ENCODE measurements at regions not wholly inside any gene's neighbourhood (a gene's known extent, or its start where the extent isn't known, plus 50 kb on each side); places are given as distances from the start of the nearest gene placed in this dataset.
"Not testable (repeated sequence)": the region's sequence is repeated elsewhere in the genome, so short reads cannot be mapped to it uniquely, and the experiment has no call there.

GRCh38 chr2:87436007-87436406, 311.9 kb upstream of the PLGLB2 start:
- H3K4me3 ChIP-seq (ENCODE audit: low read depth, low read length): not testable (repeated sequence)

GRCh38 chr2:87437701-87438260, 310.1 kb upstream of the PLGLB2 start:
- not testable (repeated sequence) for H3K4me3 ChIP-seq (ENCODE audit: low read depth, low read length)

GRCh38 chr2:87438780-87439454, 309.0 kb upstream of the PLGLB2 start:
- H3K4me3 ChIP-seq (ENCODE audit: low read depth, low read length): not testable (repeated sequence)

- H3K4me3 ChIP-seq (ENCODE audit: low read depth, low read length): not testable (repeated sequence)
These were observed 308.2 kb upstream of the PLGLB2 start for GRCh38 chr2:87439617-87440204.

GRCh38 chr2:87440650-87441049, 307.2 kb upstream of the PLGLB2 start:
- H3K4me3 ChIP-seq (ENCODE audit: low read depth, low read length): not testable (repeated sequence)

- H3K4me3 ChIP-seq (ENCODE audit: low read depth, low read length): not testable (repeated sequence)
These were observed 306.5 kb upstream of the PLGLB2 start for GRCh38 chr2:87441375-87441774.

DNA sequence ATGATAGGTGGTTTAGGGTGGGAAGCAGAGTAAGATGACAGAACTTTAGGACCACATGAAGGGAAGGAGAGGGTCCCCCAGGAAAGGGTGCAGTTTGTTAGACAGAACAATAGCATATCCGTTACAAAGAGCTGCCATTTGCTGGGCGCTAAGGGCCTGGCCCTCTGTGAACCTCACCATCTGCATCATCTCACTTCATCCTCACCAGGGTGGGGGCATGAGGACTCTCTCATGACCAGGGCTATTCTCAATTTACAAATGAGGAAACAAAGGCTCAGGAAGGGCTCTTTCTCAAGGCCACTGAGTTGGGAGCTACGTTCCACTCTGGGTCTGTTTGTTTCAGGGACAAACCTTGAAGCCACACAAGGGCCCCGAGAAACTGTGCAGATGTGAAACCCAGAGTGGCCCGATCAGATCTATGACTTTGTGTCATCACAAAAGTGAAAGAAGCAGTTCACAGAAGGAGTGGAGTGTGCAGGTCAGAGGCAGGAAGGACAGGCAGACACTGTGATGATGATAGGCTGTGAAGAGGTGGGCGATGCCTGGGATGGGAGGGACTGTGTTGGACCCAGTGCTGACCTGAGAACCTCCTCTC, 304.8 kb upstream of the PLGLB2 start:
- H3K4me3 ChIP-seq (ENCODE audit: low read depth, low read length): not testable (repeated sequence)

GRCh38 chr2:87444951-87445350, 302.9 kb upstream of the PLGLB2 start:
- H3K4me3 ChIP-seq (ENCODE audit: low read depth, low read length): not testable (repeated sequence)

DNA sequence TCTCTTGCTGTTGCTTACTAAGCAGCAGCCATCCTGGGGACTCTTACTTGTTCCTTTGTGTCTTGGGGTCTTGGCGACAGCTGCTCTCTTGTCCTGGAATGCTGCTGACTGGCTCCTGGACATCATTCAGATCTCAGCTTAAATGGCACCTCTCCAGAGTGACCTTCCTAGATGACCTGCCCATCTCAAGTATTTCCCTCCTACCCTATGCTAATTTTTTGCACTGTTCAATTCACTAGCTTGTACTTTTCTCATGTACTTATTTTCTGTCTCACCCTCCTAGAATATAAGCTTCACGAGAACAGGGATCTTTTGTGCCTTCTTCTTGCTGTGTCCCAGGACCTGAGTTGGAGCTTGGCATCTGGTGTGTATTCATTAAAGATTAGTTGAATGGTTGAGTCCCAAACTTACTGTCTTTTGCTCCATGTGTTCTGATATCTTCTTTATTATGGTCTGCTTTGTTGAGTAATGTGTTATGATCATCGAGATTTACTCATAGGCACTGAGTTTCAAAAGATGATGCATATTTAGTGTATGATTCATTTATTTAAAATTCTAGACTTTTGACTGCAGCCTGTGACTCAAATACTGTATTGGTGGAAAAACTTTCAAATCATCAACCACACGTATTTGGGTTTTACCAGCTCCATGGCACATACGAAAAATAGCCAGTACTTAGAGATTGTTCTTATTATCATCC, 302.1 kb upstream of the PLGLB2 start:
- not testable (repeated sequence) for H3K4me3 ChIP-seq (ENCODE audit: low read depth, low read length)

DNA sequence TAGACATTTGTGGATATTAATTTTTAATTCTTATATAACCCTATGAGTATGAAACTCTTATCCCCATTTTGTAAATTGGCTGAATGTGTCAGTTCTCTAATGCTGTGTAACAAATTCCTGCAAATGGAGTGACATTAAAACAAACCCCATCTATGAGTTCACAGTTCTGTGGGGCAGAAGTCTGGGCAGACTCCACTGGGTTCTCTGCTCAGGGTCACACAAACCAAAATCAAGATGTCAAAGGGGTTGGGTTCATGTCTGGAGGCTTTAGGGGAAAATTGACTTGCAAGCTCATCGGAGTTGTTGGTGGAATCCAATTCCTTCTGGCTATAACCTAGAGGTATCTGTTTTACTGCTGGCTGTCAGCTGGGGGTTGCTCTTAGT, 301.6 kb upstream of the PLGLB2 start:
- H3K4me3 ChIP-seq (ENCODE audit: low read depth, low read length): not testable (repeated sequence)

DNA sequence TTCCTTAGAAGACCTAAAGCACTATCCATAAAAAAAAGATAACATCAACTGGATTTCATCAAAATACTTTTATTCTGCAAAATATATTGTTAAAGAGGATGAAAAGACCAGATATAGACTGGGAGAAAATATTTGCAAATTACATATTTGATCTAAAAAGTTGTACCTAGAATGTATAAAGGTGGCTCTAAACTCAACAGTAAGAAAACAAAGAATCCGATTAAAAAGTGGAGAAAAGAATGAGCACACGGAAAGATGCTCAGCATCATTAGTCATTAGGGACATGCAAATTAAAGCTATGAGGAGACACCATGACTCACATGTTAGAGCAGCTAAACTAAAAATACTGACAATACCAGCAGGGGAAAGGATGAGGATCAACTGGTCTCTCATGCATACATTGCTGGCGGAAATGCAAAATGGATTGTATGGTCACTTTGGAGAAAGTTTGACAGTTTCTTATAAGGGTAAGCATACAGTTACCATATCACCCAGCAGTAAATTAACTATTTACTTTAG, 298.4 kb upstream of the PLGLB2 start:
- H3K4me3 ChIP-seq (ENCODE audit: low read depth, low read length): not testable (repeated sequence)

DNA sequence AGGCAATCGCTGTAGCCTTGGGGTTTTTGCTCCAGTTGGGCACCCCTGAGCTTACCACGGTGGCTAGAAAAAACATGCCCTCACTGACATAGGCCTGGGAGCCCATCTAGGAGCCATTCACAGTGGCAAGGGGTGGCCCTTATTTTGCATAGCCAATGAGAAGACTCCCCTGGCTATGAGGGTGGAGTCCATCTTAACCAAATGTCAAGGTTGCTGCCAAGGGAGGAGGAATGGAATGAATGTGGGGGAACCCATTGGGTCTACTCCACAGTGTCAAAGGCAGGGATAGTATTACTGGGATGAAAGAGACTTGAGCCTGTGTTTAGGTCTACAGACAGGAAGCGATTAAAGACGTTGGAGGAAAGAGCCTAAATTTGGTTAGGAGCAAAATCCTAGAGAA, 295.7 kb upstream of the PLGLB2 start:
- not testable (repeated sequence) for H3K4me3 ChIP-seq (ENCODE audit: low read depth, low read length)

GRCh38 chr2:87452861-87453260, 295.0 kb upstream of the PLGLB2 start:
- H3K4me3 ChIP-seq (ENCODE audit: low read depth, low read length): not testable (repeated sequence)

DNA sequence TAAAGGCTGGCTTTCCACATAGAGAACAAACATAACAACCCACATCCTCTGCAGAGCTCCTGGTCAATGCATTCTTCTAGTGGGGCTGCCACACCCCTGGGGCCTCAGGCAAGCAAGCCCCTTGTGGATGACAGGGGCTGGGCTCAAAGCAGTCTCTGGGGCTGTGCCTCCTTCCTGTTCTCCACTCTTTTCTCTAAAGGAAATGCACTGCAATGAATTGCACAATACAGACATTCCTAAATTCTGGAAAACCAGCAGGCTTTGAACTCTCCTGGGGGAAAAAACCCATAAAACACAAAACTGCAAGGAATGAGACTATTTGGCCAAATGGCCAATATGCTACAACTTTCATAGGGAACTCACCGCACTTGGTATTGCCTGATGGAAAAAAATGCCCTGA, 293.9 kb upstream of the PLGLB2 start:
- not testable (repeated sequence) for H3K4me3 ChIP-seq (ENCODE audit: low read depth, low read length)

DNA sequence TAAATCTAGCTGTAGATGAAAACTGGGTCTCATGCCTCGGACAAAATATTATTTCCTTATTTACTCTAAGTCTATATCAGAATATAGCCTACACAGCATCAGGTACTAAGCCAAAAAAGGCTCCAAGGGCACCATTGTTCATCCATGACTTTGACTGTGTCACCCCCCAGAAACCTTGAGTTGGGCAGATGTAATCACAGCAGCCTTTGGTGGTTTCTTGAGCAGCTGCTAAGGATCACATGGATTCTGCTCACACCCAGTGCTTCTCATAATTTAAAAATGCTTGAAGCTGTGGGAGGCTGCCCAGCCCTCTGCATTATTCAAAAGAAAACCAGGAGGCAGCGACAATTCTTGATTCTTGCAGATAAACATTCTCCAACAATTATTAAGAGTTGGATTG, 293.5 kb upstream of the PLGLB2 start:
- not testable (repeated sequence) for H3K4me3 ChIP-seq (ENCODE audit: low read depth, low read length)

GRCh38 chr2:87455209-87455853, 292.6 kb upstream of the PLGLB2 start:
- H3K4me3 ChIP-seq (ENCODE audit: low read depth, low read length): not testable (repeated sequence)

GRCh38 chr2:87455854-87456249, 292.0 kb upstream of the PLGLB2 start:
- not testable (repeated sequence) for H3K4me3 ChIP-seq (ENCODE audit: low read depth, low read length)

- H3K4me3 ChIP-seq (ENCODE audit: low read depth, low read length): not testable (repeated sequence)
These were observed 291.3 kb upstream of the PLGLB2 start for GRCh38 chr2:87456477-87457128.

- not testable (repeated sequence) for H3K4me3 ChIP-seq (ENCODE audit: low read depth, low read length)
These were observed 290.8 kb upstream of the PLGLB2 start for GRCh38 chr2:87457129-87457499.

DNA sequence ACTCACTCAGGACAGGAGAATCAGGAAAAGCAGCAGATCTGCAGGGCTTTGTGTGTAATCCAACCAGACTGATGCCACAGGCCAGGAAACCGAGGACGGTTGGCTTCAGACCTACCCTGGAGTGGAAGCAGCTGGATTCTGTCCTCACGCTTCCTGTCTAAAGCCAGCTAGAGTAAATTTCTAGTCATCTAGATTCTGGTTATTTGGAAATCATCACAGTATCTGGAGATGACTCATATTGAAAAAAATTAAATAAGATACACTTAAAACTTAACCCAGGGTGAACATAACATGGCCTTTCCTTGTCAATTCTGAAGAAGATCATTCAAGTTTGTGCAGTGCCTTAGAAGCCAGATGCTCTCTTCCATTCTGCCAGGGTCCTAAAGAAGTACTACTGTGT, 288.9 kb upstream of the PLGLB2 start:
- H3K4me3 ChIP-seq (ENCODE audit: low read depth, low read length): not testable (repeated sequence)

Measured in GM12875 (cell line).